GM12872 (cell line): ENCODE measurements at regions not wholly inside any gene's neighbourhood (a gene's known extent, or its start where the extent isn't known, plus 50 kb on each side); places are given as distances from the start of the nearest gene placed in this dataset.

ENCODE experiments used
- CTCF ChIP-seq: IDR thresholded peaks from 3 replicates; pipeline ENCODE4 v1.5.1; 2011; ENCODE audit warnings: low read depth, mild to moderate bottlenecking, low read length, moderate library complexity; ENCODE audit not compliant: insufficient read depth

DNA sequence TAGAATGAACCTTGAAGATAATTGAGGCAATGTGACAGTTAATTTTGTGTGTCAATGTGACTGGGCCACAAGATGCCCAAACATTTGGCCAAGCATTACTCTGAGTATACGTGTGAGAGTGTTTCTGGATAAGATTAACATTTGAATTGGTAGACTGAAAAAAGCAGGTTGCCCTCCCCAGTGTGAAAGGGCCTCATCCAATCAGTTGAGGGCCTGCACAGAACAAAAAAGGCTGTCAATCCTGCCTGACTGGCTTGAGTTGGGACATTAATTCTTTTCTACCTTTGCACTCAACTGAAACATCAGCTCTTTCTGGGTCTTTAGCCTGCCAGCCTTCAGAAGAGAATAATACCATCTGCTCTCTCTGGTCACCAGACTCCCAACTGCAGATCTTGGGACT is 56.6 kb upstream of the PDE1C start:
- no peak for TF ChIP-seq CTCF
